CD4-positive, alpha-beta T cell (primary cell): ENCODE measurements at regions not wholly inside any gene's neighbourhood (a gene's known extent, or its start where the extent isn't known, plus 50 kb on each side); places are given as distances from the start of the nearest gene placed in this dataset.
"Not testable (repeated sequence)": the region's sequence is repeated elsewhere in the genome, so short reads cannot be mapped to it uniquely, and the experiment has no call there.

Experiments
- ATAC-seq: fragments of 200-7000 bp; cut with Tn5 transposase; one replicate; pipeline ENCODE4 v1.10.0; 2022; ENCODE audit warnings: mild to moderate bottlenecking; ENCODE audit not compliant: poor library complexity
- CTCF ChIA-PET: fragments of 350-600 bp; sonication (Branson Sonifier 250); formaldehyde crosslinking; loops from one replicate; lab custom pipeline; 2021; ENCODE audit warnings: antibody characterized with exemption, inconsistent platforms; lab: Charles Lee
- POLR2A ChIA-PET: fragments of 350-600 bp; sonication (Branson Sonifier 250); formaldehyde crosslinking; loops from one replicate; lab custom pipeline; 2021; ENCODE audit warnings: antibody characterized with exemption, inconsistent platforms; lab: Charles Lee
- DNase-seq, 14 experiments: peaks; one replicate each; pipeline ENCODE4 v3.0.0-alpha.2; 2013 to 2020; ENCODE audit warnings: mixed read lengths in 2 of 14
- H3K27ac ChIP-seq, 2 donors: one replicate each; pipeline versions ENCODE4 v1.5.1 to v1.7.0; 2013; ENCODE audit warnings: low read length in 2 of 2, low read depth in 1 of 2, mild to moderate bottlenecking in 1 of 2
- H3K27me3 ChIP-seq, 2 experiments: 1 replicate in 1 of 2; 2 replicates in 1 of 2; pipeline versions ENCODE4 v1.6.1 to v1.7.0; 2013; ENCODE audit warnings: low read length in 2 of 2, control low read depth in 1 of 2, mild to moderate bottlenecking in 1 of 2, moderate library complexity in 1 of 2; ENCODE audit not compliant: insufficient read depth in 2 of 2, control insufficient read depth in 1 of 2
- H3K36me3 ChIP-seq: one replicate; pipeline ENCODE4 v1.6.1; 2013; ENCODE audit warnings: low read length, control low read depth; ENCODE audit not compliant: insufficient read depth
- H3K4me1 ChIP-seq: one replicate; pipeline ENCODE4 v1.6.1; 2013; ENCODE audit warnings: low read length, control low read depth; ENCODE audit not compliant: insufficient read depth
- H3K4me3 ChIP-seq: one replicate; pipeline ENCODE4 v1.5.1; 2013; ENCODE audit warnings: mild to moderate bottlenecking, low read length, moderate library complexity
- H3K9me3 ChIP-seq, 2 experiments: 1 replicate in 1 of 2; 2 replicates in 1 of 2; pipeline versions ENCODE4 v1.6.1 to v1.7.0; 2013; ENCODE audit warnings: low read length in 2 of 2, mild to moderate bottlenecking in 2 of 2, control low read depth in 1 of 2, moderate library complexity in 1 of 2; ENCODE audit not compliant: control insufficient read depth in 1 of 2, insufficient read depth in 1 of 2
- H3K27ac Mint-ChIP-seq: one replicate; pipeline ENCODE4 v1.8.0; 2020; ENCODE audit warnings: mixed read lengths
- H3K27me3 Mint-ChIP-seq: one replicate; pipeline ENCODE4 v1.8.0; 2021; ENCODE audit warnings: mixed read lengths
- H3K36me3 Mint-ChIP-seq: one replicate; pipeline ENCODE4 v1.8.0; 2021; ENCODE audit warnings: low read depth, mixed read lengths
- H3K4me1 Mint-ChIP-seq: one replicate; pipeline ENCODE4 v1.8.0; 2021; ENCODE audit warnings: low read depth, mixed read lengths
- H3K4me3 Mint-ChIP-seq: one replicate; pipeline ENCODE4 v1.8.0; 2020; ENCODE audit warnings: mild to moderate bottlenecking, mixed read lengths
- H3K9me3 Mint-ChIP-seq: one replicate; pipeline ENCODE4 v1.8.0; 2020; ENCODE audit warnings: mixed read lengths
- CTCF ChIP-seq: fragments of 200-600 bp; IDR thresholded peaks from one replicate; pipeline ENCODE4 v1.8.0; 2022; ENCODE audit warnings: antibody characterized with exemption, mild to moderate bottlenecking
- intact Hi-C, 2 experiments: fragments of 100-400 bp; cut with DNase I in 1 of 2; cut with micrococcal nuclease in 1 of 2; formaldehyde crosslinking; loops; one replicate each; pipeline versions ENCODE4 v1.15.1 to v1.9.0; 2023 to 2025; cut with DNase I, micrococcal nuclease

- Mint-ChIP-seq H3K4me1 (no peaks in the 10 kb centered on the region), H3K27me3 (no peaks in the 10 kb centered on the region), H3K27ac (no peak overlapping the region), H3K36me3 (no peaks in the 10 kb centered on the region), H3K4me3 (no peak overlapping the region), H3K9me3 (no peaks in the 10 kb centered on the region)
- ATAC-seq, result no peak
- DNase-seq, result no peak
- Histone ChIP-seq H3K4me1 (no peaks in the 10 kb centered on the region), H3K4me3 (no peak overlapping the region), H3K27me3 (no peaks in the 10 kb centered on the region), H3K9me3 (no peaks in the 10 kb centered on the region), H3K36me3 (no peaks in the 10 kb centered on the region), H3K27ac (no peak overlapping the region)
- TF ChIP-seq CTCF, result no peak
- CTCF ChIA-PET, result interaction anchor here (0.9 kb wide), 1 partner anchor 12 kb away, joined by 3 read pairs; no protein-coding TSS in a partner anchor
- POLR2A ChIA-PET, result no interaction called here
- intact Hi-C loops, result no loop called here
Measured at GRCh38 chr15:35182841-35183479, 97.9 kb upstream of the NANOGP8 start.

GRCh38 chr15:35181538-35181937 lies 96.4 kb upstream of the NANOGP8 start:
- Mint-ChIP-seq H3K4me3 (no peak overlapping the region), H3K9me3 (no peaks in the 10 kb centered on the region), H3K27ac (no peak overlapping the region), H3K27me3 (no peaks in the 10 kb centered on the region), H3K4me1 (no peaks in the 10 kb centered on the region), H3K36me3 (no peaks in the 10 kb centered on the region)
- H3K4me1 ChIP-seq, result no peaks in the 10 kb centered on the region
- POLR2A ChIA-PET, result no interaction called here
- no peaks in the 10 kb centered on the region for H3K27me3 ChIP-seq
- no peaks in the 10 kb centered on the region for H3K36me3 ChIP-seq
- no peak overlapping the region for H3K27ac ChIP-seq
- DNase-seq, result no peak
- no peak for TF ChIP-seq CTCF
- CTCF ChIA-PET, result no interaction called here
- no peak overlapping the region for H3K4me3 ChIP-seq
- no peak for ATAC-seq
- intact Hi-C loops, result no loop called here
- H3K9me3 ChIP-seq, result no peaks in the 10 kb centered on the region

GRCh38 chr15:35179739-35180138 lies 94.6 kb upstream of the NANOGP8 start:
- H3K27ac Mint-ChIP-seq, result no peak overlapping the region
- Histone ChIP-seq H3K36me3 (no peaks in the 10 kb centered on the region), H3K27ac (no peak overlapping the region), H3K27me3 (no peaks in the 10 kb centered on the region), H3K4me3 (no peak overlapping the region), H3K9me3 (no peaks in the 10 kb centered on the region), H3K4me1 (no peaks in the 10 kb centered on the region)
- no peaks in the 10 kb centered on the region for H3K4me1 Mint-ChIP-seq
- ChIA-PET CTCF (no interaction called here), POLR2A (no interaction called here)
- H3K4me3 Mint-ChIP-seq, result no peak overlapping the region
- H3K9me3 Mint-ChIP-seq, result no peaks in the 10 kb centered on the region
- no peak for ATAC-seq
- no peak for DNase-seq
- intact Hi-C loops, result no loop called here
- H3K36me3 Mint-ChIP-seq, result no peaks in the 10 kb centered on the region
- no peak for TF ChIP-seq CTCF
- H3K27me3 Mint-ChIP-seq, result no peaks in the 10 kb centered on the region

GRCh38 chr15:35178186-35178585 lies 93.1 kb upstream of the NANOGP8 start:
- POLR2A ChIA-PET, H3K4me1 Mint-ChIP-seq: not testable (repeated sequence)

More at GRCh38 chr15:35178186-35178585, 93.1 kb upstream of the NANOGP8 start:
- CTCF ChIA-PET, H3K36me3 ChIP-seq, H3K9me3 ChIP-seq, intact Hi-C loops, H3K27ac ChIP-seq, H3K27me3 Mint-ChIP-seq, H3K27me3 ChIP-seq, H3K36me3 Mint-ChIP-seq, H3K4me3 Mint-ChIP-seq, H3K4me1 ChIP-seq, ATAC-seq, H3K9me3 Mint-ChIP-seq, H3K27ac Mint-ChIP-seq, H3K4me3 ChIP-seq, DNase-seq: not testable (repeated sequence)
